ENCODE measurements at regions not wholly inside any gene's neighbourhood (a gene's known extent, or its start where the extent isn't known, plus 50 kb on each side); places are given as distances from the start of the nearest gene placed in this dataset.

DNA sequence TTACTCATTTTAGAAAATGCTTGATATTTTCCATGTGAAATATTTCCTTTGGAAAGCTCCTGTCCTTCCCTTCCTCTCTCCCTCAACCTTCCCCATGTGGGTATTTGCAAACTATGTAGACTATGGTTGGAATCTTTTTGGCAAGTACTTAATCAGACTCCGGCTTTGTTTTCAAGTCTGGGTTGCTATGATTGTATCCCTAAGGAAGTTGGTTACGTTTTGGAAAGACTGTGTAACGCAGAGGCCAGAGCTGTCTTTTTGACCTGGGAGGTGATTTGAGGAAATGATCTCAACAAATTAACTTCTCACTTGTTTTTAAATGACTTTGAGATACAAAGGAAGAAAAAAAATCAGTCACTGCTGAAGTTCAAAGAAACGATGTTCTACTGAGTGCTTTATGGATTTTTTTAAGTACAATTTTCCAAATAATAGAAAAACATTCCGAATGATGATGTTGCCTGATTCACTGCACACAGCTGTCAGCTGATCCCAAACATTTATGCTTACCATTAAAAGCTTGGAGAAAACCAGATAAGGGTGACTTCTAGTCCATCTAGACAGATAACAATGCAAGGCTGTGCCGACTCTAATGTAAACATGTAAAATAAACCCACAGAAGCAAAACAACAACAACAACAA is 145.5 kb upstream of the CELF2 start:
- TF ChIP-seq POLR2AphosphoS5 (IDR thresholded peaks at IDR 0.05; ENCODE audit: low read depth, low read length) (no peak), POLR2A (IDR thresholded peaks at IDR 0.05; ENCODE audit: low read depth, low read length) (no peak), TAF1 (IDR thresholded peaks at IDR 0.05; ENCODE audit: borderline replicate concordance, low read depth, low read length) (no peak)
